Thyroid gland (tissue), 4 donors: ENCODE measurements at regions not wholly inside any gene's neighbourhood (a gene's known extent, or its start where the extent isn't known, plus 50 kb on each side); places are given as distances from the start of the nearest gene placed in this dataset.

Experiments used
- DNase-seq, 2 donors: peaks; one replicate each; pipeline ENCODE4 v3.0.0-alpha.2; 2019
- H3K27ac ChIP-seq, 3 donors: fragments of 200-600 bp; sonication (generic); 1 replicate in 2 of 3; 2 replicates in 1 of 3; pipeline ENCODE4 v1.5.1; 2016 to 2019; ENCODE audit warnings: mild to moderate bottlenecking in 1 of 3, moderate library complexity in 1 of 3
- H3K27me3 ChIP-seq: fragments of 200-600 bp; sonication (generic); one replicate; pipeline ENCODE4 v1.5.1; 2019
- H3K36me3 ChIP-seq, 2 donors: fragments of 200-600 bp; sonication (generic); one replicate each; pipeline ENCODE4 v1.5.1; 2016 to 2019
- H3K4me1 ChIP-seq, 2 donors: fragments of 200-600 bp; sonication (generic); one replicate each; pipeline ENCODE4 v1.5.1; 2017 to 2019
- H3K4me3 ChIP-seq, 3 donors: fragments of 200-600 bp; sonication (generic); replicated peaks in 1 of 3; 1 replicate in 2 of 3; 2 replicates in 1 of 3; pipeline ENCODE4 v1.5.1; 2016; ENCODE audit warnings: mild to moderate bottlenecking in 1 of 3
- H3K9me3 ChIP-seq: fragments of 200-600 bp; sonication (generic); one replicate; pipeline ENCODE4 v1.5.1; 2017
- POLR2A ChIP-seq, 2 donors: fragments of 450-650 bp; IDR thresholded peaks; one replicate each; pipeline ENCODE4 v1.6.1; 2017; ENCODE audit warnings: antibody characterized with exemption in 2 of 2, mild to moderate bottlenecking in 2 of 2, moderate library complexity in 1 of 2
- WGBS, 2 donors: methylation state at CpG; one replicate each; pipeline ENCODE4 v1.1.5; 2017; 5-methylcytosine and 5-hydroxymethylcytosine counted together
- intact Hi-C: fragments of 100-400 bp; cut with DNase I; formaldehyde crosslinking; loops from one replicate; pipeline ENCODE4 v1.15.1; 2023
- TF ChIP-seq, protein P1 (sequence below), 6 experiments: fragments of 200-600 bp in 3 of 6; fragments of 450-650 bp in 3 of 6; sonication (generic) in 3 of 6; IDR thresholded peaks; one replicate each; pipeline ENCODE4 v1.5.1; 2016 to 2019; ENCODE audit warnings: antibody characterized with exemption in 6 of 6, mild to moderate bottlenecking in 2 of 6, inconsistent platforms in 1 of 6, moderate library complexity in 1 of 6

DNA sequence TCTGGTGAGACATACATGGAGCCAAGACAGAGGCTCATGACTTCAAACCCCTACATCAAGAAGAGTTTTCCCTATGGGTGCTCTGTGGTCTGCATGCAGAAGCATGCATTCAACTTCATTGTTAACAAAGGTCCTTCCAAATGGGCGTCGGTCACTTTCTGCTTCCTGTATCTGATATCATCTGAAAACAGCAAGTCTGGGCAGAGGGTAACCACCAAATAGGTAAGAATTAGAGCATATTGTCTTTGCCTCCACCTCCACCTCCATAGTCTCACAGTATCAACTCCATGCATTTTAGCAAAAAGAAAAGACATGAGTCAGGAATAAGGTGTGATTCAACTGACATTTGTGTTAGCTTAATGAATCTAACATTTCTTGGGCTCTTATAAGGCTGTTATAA lies 462.9 kb downstream of the DMRT2 start:
- H3K4me1 ChIP-seq, result no peaks in the 10 kb centered on the region
- no peaks in the 10 kb centered on the region for H3K36me3 ChIP-seq
- H3K4me3 ChIP-seq, result no peak overlapping the region
- no peak overlapping the region for H3K27ac ChIP-seq
- H3K9me3 ChIP-seq, result no peaks in the 10 kb centered on the region
- DNase-seq, result no peak
- TF ChIP-seq, protein P1, sequence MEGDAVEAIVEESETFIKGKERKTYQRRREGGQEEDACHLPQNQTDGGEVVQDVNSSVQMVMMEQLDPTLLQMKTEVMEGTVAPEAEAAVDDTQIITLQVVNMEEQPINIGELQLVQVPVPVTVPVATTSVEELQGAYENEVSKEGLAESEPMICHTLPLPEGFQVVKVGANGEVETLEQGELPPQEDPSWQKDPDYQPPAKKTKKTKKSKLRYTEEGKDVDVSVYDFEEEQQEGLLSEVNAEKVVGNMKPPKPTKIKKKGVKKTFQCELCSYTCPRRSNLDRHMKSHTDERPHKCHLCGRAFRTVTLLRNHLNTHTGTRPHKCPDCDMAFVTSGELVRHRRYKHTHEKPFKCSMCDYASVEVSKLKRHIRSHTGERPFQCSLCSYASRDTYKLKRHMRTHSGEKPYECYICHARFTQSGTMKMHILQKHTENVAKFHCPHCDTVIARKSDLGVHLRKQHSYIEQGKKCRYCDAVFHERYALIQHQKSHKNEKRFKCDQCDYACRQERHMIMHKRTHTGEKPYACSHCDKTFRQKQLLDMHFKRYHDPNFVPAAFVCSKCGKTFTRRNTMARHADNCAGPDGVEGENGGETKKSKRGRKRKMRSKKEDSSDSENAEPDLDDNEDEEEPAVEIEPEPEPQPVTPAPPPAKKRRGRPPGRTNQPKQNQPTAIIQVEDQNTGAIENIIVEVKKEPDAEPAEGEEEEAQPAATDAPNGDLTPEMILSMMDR (IDR thresholded peaks at IDR 0.05), result no peak
- intact Hi-C loops, result no loop called here
- no peaks in the 10 kb centered on the region for H3K27me3 ChIP-seq
- 82 to 96% methylated on average over 2 of the region's 2 CpGs for WGBS, 2 donors

DNA sequence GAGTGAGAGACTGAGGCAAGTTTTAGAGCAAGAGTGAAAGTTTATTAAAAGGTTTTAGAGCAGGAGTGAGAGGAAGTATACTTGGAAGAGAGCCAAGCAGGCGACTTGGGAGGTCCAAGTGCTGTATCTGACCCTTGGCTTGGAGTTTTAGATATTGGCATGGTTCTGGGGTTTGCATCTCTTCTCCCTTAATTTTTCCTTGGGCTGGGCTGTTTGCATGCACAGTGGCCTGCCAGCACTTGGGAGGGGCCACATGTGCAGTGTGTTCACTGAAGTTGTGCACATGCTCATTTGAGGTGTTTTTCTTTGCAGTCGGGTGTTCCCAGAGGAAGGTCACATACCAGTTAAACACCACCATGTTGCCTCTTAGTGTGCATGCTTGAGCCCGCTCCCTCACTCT lies 464.1 kb downstream of the DMRT2 start:
- no peak for TF ChIP-seq POLR2A (IDR thresholded peaks at IDR 0.05)
- TF ChIP-seq, protein P1 (IDR thresholded peaks at IDR 0.05), result no peak
- Histone ChIP-seq H3K9me3 (no peaks in the 10 kb centered on the region), H3K36me3 (no peaks in the 10 kb centered on the region), H3K27ac (no peak overlapping the region), H3K27me3 (no peaks in the 10 kb centered on the region), H3K4me1 (no peaks in the 10 kb centered on the region), H3K4me3 (no peak overlapping the region)
- WGBS, 2 donors, result 62 to 70% methylated on average over 3 of the region's 3 CpGs
- intact Hi-C loops, result no loop called here
- no peak for DNase-seq

DNA sequence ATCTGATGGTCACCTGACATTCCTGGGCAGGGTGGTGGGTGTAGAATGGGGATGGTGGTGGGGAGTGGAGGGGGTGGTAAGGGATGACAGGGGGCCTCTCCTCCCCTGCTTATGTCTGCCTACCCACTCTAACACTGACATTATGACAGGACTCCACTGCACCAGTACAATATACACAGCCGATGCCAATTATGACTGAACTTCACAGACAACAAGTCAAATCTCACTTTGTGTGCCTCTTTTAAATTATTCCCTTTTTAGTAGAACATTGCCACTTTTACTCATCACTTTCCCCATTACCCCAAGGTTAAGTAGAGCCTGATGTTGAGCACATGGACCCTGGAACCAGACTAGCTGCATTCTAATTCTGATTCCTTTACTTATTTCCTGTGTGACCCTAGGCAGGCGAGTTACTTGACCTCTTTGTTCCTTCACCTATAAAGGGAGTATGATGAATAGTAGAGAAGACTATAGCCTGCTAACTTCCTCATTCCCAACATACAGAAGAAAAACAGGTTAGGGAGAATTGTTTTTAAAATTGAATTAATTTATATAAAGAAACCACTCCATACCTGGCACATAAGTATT lies 464.7 kb downstream of the DMRT2 start:
- WGBS, 2 donors, result 77 to 89% methylated on average over 2 of the region's 2 CpGs
- Histone ChIP-seq H3K27me3 (no peaks in the 10 kb centered on the region), H3K9me3 (no peaks in the 10 kb centered on the region), H3K27ac (no peak overlapping the region), H3K4me1 (no peaks in the 10 kb centered on the region), H3K4me3 (no peak overlapping the region), H3K36me3 (no peaks in the 10 kb centered on the region)
- intact Hi-C loops, result no loop called here
- no peak for DNase-seq
- no peak for TF ChIP-seq POLR2A (IDR thresholded peaks at IDR 0.05)
- TF ChIP-seq, protein P1 (IDR thresholded peaks at IDR 0.05), result no peak

DNA sequence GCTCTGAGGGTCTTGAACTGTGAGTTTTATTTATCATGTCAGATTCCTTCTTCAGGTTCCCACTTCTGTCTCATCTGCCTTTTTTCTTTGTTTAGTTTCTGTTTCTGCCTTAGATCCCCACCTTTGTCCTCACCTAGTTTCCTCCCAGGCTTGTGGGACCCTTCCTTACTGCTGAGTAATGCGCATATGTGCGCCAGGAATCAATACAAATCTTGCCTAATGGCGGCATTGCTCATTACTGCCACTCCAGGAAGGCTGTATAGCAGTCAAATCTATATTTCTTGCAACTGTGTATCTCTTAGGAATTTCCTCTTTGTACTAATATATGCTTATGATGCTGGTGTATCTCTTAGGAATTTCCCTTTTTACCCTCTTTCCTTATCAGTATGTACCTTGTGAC lies 465.4 kb downstream of the DMRT2 start:
- 91 to 92% methylated on average over 3 of the region's 3 CpGs for WGBS, 2 donors
- Histone ChIP-seq H3K27ac (no peak overlapping the region), H3K9me3 (no peaks in the 10 kb centered on the region), H3K36me3 (no peaks in the 10 kb centered on the region), H3K27me3 (no peaks in the 10 kb centered on the region), H3K4me3 (no peak overlapping the region), H3K4me1 (no peaks in the 10 kb centered on the region)
- DNase-seq, result no peak
- intact Hi-C loops, result no loop called here
- no peak for TF ChIP-seq POLR2A (IDR thresholded peaks at IDR 0.05)
- TF ChIP-seq, protein P1 (IDR thresholded peaks at IDR 0.05), result no peak

DNA sequence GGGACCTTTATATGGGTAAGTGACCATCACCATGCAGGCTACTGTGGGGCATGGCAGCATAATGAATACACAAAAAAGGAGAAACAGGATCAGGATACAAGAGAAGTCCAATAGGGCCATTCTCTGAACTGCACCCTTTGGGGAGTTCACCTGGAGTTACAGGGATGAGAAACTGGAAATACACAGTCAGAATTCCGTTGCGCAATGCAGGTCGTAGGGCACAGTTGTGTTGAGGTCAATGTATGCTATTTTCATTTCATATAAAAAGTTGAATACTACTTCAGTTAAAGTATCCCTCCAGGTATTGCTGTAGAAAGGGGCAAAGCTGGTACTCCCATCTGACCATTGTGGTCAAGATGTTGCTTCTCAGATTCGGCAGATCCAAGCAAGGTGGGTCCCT lies 471.4 kb downstream of the DMRT2 start:
- no peak for DNase-seq
- H3K4me3 ChIP-seq, result no peak overlapping the region
- WGBS, 2 donors, result 90 to 92% methylated on average over 4 of the region's 4 CpGs
- H3K27ac ChIP-seq, result no peak overlapping the region
- no peaks in the 10 kb centered on the region for H3K9me3 ChIP-seq
- intact Hi-C loops, result no loop called here
- TF ChIP-seq, protein P1 (IDR thresholded peaks at IDR 0.05), result no peak
- no peak for TF ChIP-seq POLR2A (IDR thresholded peaks at IDR 0.05)
- no peaks in the 10 kb centered on the region for H3K36me3 ChIP-seq
- H3K27me3 ChIP-seq, result no peaks in the 10 kb centered on the region
- no peaks in the 10 kb centered on the region for H3K4me1 ChIP-seq
